HL-60 (cell line): ENCODE measurements at regions not wholly inside any gene's neighbourhood (a gene's known extent, or its start where the extent isn't known, plus 50 kb on each side); places are given as distances from the start of the nearest gene placed in this dataset.

Experiments used
- DNase-seq, 2 experiments: peaks; one replicate each; pipeline ENCODE4 v3.0.0-alpha.2; 2010 to 2020; ENCODE audit warnings: low read depth in 1 of 2, low spot score in 1 of 2
- H3K27ac ChIP-seq: fragments of 250-450 bp; sonication (Bioruptor Pico); replicated peaks from 2 replicates; pipeline ENCODE4 v1.5.1; 2020; ENCODE audit warnings: mild to moderate bottlenecking, moderate library complexity
- H3K27me3 ChIP-seq: fragments of 250-450 bp; sonication (Bioruptor Pico); 2 replicates; pipeline ENCODE4 v1.5.1; 2021; ENCODE audit warnings: mild to moderate bottlenecking, moderate library complexity; ENCODE audit not compliant: insufficient read depth, poor library complexity, severe bottlenecking
- H3K4me3 ChIP-seq: replicated peaks from 2 replicates; pipeline ENCODE4 v1.5.1; 2011; ENCODE audit warnings: mild to moderate bottlenecking, control low read depth, low read length; ENCODE audit not compliant: insufficient read depth
- GABPA ChIP-seq: IDR thresholded peaks from 2 replicates; pipeline ENCODE4 v1.6.1; 2012; ENCODE audit warnings: low read depth
- POLR2AphosphoS5 ChIP-seq: IDR thresholded peaks from 2 replicates; pipeline ENCODE4 v1.6.1; 2012; ENCODE audit warnings: low read depth
- SPI1 ChIP-seq: IDR thresholded peaks from 2 replicates; pipeline ENCODE4 v1.6.1; 2012; ENCODE audit warnings: low read depth, mild to moderate bottlenecking, borderline replicate concordance
- TF ChIP-seq, protein P1 (sequence below): IDR thresholded peaks from one replicate; pipeline ENCODE4 v1.5.1; 2011; ENCODE audit warnings: low read length, control low read depth, inconsistent platforms; ENCODE audit not compliant: insufficient read depth
- TF ChIP-seq, protein P2 (sequence below): IDR thresholded peaks from 2 replicates; pipeline ENCODE4 v1.6.1; 2012; ENCODE audit warnings: low read depth; ENCODE audit not compliant: insufficient replicate concordance

DNA sequence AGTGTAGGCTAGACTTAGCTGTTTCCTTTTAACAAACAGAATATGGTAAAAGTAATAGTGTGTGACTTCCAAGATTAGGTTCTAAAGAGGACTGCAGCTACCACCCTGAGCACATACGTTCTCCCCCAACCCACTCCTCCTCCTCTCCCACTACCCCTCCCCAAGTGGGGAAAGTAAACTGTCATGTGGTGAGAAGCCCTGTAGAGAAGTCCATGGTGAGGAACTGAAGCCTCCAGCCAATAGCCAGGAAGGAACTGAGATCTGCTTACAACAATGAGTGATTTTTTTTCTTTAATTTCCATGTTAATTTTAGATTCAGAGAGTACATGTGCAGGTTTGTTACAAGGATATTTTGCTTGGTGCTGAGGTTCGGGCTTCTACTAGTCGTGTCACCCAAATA, 57.0 kb upstream of the EGLN3 start:
- no peak overlapping the region for H3K27ac ChIP-seq
- no peak overlapping the region for H3K4me3 ChIP-seq
- no peaks in the 10 kb centered on the region for H3K27me3 ChIP-seq
- DNase-seq, result no peak
- TF ChIP-seq, protein P1, sequence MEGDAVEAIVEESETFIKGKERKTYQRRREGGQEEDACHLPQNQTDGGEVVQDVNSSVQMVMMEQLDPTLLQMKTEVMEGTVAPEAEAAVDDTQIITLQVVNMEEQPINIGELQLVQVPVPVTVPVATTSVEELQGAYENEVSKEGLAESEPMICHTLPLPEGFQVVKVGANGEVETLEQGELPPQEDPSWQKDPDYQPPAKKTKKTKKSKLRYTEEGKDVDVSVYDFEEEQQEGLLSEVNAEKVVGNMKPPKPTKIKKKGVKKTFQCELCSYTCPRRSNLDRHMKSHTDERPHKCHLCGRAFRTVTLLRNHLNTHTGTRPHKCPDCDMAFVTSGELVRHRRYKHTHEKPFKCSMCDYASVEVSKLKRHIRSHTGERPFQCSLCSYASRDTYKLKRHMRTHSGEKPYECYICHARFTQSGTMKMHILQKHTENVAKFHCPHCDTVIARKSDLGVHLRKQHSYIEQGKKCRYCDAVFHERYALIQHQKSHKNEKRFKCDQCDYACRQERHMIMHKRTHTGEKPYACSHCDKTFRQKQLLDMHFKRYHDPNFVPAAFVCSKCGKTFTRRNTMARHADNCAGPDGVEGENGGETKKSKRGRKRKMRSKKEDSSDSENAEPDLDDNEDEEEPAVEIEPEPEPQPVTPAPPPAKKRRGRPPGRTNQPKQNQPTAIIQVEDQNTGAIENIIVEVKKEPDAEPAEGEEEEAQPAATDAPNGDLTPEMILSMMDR, result no peak
- TF ChIP-seq POLR2AphosphoS5 (no peak), SPI1 (0 out of 2 replicates have a peak, but pooled peaks have one; percentile 1), GABPA (no peak)
- TF ChIP-seq, protein P2, sequence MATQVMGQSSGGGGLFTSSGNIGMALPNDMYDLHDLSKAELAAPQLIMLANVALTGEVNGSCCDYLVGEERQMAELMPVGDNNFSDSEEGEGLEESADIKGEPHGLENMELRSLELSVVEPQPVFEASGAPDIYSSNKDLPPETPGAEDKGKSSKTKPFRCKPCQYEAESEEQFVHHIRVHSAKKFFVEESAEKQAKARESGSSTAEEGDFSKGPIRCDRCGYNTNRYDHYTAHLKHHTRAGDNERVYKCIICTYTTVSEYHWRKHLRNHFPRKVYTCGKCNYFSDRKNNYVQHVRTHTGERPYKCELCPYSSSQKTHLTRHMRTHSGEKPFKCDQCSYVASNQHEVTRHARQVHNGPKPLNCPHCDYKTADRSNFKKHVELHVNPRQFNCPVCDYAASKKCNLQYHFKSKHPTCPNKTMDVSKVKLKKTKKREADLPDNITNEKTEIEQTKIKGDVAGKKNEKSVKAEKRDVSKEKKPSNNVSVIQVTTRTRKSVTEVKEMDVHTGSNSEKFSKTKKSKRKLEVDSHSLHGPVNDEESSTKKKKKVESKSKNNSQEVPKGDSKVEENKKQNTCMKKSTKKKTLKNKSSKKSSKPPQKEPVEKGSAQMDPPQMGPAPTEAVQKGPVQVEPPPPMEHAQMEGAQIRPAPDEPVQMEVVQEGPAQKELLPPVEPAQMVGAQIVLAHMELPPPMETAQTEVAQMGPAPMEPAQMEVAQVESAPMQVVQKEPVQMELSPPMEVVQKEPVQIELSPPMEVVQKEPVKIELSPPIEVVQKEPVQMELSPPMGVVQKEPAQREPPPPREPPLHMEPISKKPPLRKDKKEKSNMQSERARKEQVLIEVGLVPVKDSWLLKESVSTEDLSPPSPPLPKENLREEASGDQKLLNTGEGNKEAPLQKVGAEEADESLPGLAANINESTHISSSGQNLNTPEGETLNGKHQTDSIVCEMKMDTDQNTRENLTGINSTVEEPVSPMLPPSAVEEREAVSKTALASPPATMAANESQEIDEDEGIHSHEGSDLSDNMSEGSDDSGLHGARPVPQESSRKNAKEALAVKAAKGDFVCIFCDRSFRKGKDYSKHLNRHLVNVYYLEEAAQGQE, result no peak

DNA sequence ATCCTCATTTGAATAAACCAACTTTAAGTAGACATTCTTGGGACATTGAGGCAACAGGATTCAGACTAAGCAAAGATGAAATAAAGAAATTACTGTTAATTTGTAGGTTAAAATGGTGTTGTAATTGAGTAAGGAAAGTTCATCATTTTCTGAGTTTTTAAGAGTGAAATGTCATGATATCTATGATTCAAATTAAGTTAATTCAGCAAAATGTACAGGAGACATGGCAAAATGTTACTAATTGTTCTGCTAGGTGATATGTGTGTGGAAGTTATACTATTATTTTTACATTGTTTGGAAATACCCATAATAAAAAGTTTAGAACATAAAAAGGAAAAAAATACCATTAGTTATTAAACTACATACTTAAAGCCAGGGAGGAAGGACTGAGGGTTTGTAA, 55.0 kb upstream of the EGLN3 start:
- DNase-seq, result no peak
- no peak for TF ChIP-seq POLR2AphosphoS5
- no peak for TF ChIP-seq SPI1
- TF ChIP-seq, protein P2, result no peak
- TF ChIP-seq GABPA, result no peak
- TF ChIP-seq, protein P1, result no peak
- Histone ChIP-seq H3K27ac (no peak overlapping the region), H3K4me3 (no peak overlapping the region), H3K27me3 (no peaks in the 10 kb centered on the region)

DNA sequence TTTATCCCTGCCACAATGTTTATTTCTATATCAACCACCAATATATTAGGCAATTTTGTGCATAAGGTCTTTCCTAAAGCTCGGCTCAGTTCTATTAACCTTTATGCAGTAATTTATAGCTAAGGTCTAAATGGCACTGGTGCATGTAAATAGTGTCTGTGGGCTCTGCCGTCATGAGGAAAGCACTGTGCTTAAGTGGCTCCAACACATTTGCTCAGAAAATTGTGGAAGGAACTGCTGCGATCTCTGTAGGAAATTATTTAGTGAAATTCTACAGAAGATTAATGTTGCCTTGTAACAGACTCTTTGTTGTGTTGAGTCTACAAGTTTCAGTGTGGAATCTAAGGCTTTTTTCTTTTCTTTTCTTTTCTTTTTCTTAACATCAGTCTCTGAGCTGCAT, 54.0 kb upstream of the EGLN3 start:
- no peaks in the 10 kb centered on the region for H3K27me3 ChIP-seq
- H3K27ac ChIP-seq, result no peak overlapping the region
- DNase-seq, result no peak
- H3K4me3 ChIP-seq, result no peak overlapping the region
- TF ChIP-seq, protein P2, result no peak
- TF ChIP-seq SPI1, result no peak
- no peak for TF ChIP-seq POLR2AphosphoS5
- TF ChIP-seq GABPA, result no peak
- TF ChIP-seq, protein P1, result no peak
